SK-MEL-5 (cell line): ENCODE measurements at regions not wholly inside any gene's neighbourhood (a gene's known extent, or its start where the extent isn't known, plus 50 kb on each side); places are given as distances from the start of the nearest gene placed in this dataset.
"Not testable (repeated sequence)": the region's sequence is repeated elsewhere in the genome, so short reads cannot be mapped to it uniquely, and the experiment has no call there.

Experiments used
- DNase-seq: peaks from one replicate; pipeline ENCODE4 v3.0.0-alpha.2; 2016; ENCODE audit warnings: low read depth, low spot score
- in situ Hi-C: cut with HindIII; loops from 2 replicates; pipeline ENCODE4 v1.10.0; 2016; ENCODE audit warnings: low sequenced_read_pairs, high pct_unique_total_duplicates, low pct_unique_long_range_greater_than_20kb

DNA sequence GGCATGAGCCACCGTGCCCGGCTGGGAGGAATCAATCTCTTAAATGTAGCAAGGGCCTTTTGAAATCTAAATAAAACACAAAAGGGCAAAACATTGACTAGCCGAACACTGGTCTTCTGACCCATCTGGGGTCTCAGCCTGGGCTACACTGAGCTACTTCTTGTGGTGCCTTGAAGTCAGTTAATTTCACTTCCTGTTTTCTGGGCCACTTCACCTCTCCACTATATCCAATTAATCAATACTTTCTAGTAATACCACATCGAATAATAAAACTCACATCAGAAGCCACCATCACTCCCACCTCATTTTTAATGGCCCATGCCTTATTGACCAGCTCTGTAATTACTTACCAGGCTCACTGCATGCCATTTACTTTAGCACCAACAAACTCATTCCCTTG, 138.0 kb upstream of the SAMSN1 start:
- no peak for DNase-seq
- in situ Hi-C loops: no loop called here

DNA sequence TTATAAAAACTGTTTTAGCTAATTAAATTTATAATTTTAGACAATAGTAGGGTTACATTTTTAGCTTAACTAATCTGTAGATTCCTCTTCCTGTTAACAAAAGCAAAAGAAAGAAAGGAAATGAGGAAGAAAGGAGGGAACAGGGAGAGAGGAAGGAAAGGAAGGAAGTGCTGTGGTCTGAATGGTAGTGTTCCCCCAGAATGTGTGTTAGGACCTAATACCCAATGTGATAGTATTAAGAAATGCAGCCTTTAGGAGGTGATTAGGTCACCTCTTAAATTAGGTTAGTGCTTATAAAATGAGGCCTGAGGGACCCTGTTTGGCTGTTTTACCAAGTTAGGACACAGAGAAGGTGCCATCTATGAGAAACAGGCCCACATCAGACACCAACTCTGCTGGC, 136.9 kb upstream of the SAMSN1 start:
- in situ Hi-C loops: no loop called here

DNA sequence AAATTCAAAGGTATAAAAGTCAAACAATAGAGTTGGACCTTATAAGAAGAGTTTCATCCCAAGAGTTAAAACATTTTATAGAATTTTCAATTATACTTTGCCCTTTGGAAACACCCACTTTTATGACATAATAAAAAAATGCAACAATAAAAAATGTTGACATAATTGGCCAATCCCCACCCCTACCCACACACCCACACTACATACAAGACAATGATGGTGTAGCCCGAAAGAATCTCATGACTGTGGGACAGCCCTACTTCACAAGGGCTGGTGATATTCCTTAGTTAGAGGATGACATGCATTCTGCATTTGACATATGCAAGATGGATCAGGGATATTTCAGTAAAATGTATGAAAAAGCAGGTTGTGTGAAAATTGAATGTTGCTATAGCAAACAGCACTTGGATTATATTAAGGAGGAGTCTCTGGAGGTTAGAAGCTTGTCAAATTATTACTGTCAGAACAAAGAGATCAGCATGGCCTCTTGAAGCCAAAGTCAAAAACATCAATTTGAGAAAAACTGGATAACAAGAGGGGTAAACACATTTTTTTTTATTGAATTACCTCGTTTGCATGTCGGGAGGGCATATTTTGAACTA, 133.0 kb upstream of the SAMSN1 start:
- in situ Hi-C loops: no loop called here

More for the DNA sequence above, 136.9 kb upstream of the SAMSN1 start:
- DNase-seq: no peak

DNA sequence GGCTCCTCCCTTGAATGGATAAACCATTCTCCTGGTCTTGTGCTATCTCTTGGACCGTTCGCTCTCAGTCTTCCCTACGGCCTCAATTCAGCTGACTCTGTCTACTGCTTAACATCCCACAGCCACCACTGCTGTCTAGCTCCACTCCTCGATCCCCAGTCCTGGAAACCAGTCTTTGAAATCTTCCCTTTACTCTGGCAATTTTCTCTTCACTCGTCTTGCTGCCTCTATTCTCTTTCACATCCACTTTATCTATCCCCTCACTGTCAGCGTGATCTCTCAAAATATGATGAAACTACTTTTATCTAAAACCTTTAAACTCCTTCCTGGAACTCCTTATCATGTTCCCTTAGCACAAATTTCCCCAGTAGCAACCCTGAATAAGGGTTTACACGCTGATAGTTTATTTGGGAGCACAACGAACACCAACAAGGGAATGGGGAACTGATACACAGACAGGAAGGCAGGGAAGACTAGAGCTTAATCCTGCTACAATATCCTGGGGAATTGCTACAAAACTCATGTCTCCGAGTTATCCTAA, 131.6 kb upstream of the SAMSN1 start:
- in situ Hi-C loops: no loop called here

More for the DNA sequence above, 133.0 kb upstream of the SAMSN1 start:
- DNase-seq: no peak

DNA sequence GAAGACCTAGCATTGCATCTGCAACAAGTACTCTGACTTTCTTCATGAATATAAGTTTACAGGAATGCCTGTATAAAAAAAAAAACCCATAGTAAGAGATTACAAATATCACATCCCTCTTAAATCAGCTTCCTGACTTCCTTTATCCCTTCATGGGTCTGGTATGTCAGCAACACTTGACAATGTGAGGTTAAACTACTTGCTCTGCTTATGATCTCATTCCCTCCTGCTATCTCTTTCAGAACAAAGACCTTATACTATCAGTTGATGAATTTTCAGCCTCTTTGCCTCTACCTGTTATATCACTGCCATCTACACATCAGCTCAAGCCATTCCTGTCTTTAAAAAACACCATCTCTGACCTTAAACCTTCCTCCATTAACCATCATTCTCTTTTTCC, 130.9 kb upstream of the SAMSN1 start:
- in situ Hi-C loops: no loop called here
- DNase-seq: no peak

More for the DNA sequence above, 131.6 kb upstream of the SAMSN1 start:
- DNase-seq: no peak

DNA sequence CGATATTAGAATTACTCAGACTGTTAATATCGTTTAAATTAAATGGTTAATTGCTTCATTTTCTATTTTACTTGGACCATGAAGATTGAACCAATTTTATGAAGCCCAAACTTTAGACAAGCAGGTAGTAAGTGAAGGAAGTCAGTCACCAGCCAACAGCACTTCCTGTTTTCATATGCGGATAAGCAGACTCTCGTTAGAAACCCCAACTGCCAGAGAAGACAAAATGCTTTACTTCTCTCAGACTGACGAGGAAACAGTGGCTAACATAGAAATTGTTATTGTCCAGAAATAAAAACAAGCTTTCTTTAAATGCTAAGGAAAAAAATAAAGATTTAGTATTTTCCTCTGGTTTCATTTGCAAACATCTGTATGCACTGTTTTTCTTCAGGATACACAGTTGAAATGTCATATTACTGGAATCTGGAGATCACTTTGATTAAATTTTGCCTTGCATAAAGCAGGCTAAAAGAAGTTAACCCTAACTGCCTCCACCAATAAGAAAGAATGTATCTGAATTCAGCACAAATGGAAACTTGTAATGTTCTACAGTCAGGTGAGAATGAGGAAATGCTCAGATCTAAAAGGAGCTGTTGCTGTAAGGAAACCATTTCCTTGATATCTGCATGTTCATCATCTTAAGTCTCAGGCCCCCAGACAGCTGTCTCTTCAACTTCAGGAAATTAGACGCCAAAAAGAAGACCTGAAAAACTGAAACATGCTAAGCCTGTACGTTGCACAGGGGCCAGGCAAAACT, 129.8 kb upstream of the SAMSN1 start:
- DNase-seq: no peak

DNA sequence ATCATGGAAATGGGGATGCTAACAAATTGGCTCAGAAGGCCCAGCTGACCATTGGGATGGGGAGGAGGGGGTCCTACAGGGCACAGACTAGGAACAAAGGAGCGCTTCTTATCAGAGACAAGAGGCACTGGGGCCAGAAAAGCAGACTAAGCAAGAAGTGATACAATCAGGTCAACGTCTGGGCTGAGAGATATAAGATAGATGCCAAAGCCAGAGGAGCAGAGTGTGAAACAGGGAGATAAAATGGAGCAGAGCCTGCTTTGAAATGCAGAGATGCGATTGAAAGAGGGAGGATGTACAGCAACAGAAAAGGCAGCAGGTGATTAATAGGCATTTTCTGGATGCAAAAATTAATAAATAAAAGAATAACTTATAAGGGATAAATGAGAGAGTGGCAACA, 127.5 kb upstream of the SAMSN1 start:
- DNase-seq: no peak
- in situ Hi-C loops: no loop called here

More for the DNA sequence above, 129.8 kb upstream of the SAMSN1 start:
- in situ Hi-C loops: no loop called here

DNA sequence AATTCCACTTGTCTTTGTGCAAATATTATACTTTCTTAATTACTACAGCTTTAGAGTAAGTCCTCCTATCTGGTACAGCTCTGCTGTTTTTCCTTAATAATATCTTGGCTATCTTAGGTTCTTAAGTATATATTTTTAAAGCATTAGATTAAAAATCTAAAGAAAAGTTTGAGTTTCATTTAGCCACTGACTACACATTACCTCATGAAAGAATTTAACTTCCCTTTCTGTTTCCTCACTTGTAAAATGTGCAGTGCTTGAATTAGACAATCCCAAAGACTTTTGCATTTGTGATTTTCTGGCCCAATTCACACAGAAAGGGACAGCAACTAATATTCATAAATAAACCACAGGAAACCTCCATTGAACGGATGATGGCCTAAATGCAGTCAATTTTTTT, 126.4 kb upstream of the SAMSN1 start:
- no peak for DNase-seq
- in situ Hi-C loops: no loop called here

DNA sequence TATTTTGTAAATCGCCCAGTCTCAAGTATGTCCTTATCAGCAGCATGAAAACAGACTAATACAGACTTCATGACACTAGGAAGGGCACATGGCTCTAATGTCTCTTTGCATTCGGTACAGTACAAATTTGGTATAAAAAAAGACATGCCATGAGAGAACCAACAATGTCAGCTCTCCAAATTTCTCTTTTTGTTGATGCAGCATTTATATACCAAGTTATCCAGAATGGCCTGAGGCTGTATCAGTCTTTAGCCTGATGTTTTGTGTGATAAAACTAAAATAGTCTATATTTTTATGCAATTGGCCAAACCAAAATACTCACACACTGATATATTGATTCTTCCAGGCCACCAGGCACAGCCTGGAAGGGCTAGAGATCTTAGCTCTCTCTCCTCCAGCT, 124.3 kb upstream of the SAMSN1 start:
- in situ Hi-C loops: no loop called here
- DNase-seq: no peak

DNA sequence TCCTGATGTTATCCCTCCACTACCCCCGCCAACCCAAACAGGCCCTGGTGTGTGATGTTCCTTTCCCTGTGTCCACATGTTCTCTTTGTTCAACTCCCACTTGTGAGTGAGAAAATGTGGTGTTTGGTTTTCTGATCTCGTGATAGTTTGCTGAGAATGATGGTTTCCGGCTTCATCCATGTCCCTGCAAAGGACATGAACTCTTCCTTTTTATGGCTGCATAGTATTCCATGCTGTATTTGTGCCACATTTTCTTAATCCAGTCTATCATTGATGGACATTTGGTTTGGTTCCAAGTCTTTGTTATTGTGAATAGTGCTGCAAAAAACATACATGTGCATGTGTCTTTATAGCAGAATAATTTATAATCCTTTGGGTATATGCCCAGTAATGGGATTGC, 123.0 kb upstream of the SAMSN1 start:
- in situ Hi-C loops, DNase-seq: not testable (repeated sequence)

DNA sequence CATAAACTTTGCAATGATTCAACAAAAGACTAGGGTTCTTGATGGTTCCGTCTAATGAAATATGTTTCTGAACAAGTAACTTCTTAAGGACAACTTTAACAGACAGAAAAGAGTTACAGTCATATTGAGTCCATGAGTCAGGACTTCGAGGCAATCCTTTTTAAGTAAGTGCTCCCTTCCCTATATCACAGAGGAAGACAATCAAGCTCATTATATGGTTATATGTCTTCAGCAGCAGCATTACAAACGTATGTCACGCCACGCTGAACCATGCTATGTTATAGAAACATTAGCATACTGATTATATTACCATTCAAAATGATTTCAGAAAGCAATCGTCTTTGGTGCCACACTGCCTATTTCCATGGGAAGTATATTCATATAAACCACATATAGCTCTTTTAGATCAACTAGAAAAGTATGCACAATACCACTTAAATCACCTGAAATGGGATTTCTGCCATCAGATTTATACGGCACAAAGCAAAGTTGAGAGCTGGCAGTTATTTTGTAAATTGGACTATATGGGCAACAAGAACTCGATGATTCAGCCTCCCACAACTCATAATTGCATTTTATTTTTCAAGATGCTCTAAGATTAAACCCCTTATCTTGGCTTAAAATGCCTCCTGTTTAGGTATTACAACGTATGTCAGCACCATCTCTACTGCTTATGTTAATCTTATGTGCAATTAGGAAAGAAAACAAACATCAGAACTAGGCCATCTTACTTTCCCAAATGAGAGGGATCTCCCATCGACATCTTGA, 111.3 kb upstream of the SAMSN1 start:
- DNase-seq: no peak
- in situ Hi-C loops: no loop called here

DNA sequence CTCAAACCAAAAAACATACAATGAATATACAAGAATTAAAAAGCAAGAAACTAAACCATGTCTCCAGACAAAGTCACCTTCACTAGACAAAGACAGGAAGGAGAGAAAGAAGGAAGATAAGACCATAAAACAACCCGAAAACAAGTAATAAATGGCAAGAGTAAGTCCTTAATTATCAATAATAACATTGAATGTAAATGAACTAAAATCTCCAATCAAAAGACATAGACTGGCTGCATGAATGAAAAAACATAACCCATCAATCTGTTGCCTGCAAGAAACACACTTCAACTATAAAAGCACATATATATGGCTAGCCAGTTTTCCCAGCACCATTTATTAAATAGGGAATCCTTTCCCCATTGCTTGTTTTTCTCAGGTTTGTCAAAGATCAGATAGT, 100.8 kb upstream of the SAMSN1 start:
- no peak for DNase-seq
- in situ Hi-C loops: no loop called here

DNA sequence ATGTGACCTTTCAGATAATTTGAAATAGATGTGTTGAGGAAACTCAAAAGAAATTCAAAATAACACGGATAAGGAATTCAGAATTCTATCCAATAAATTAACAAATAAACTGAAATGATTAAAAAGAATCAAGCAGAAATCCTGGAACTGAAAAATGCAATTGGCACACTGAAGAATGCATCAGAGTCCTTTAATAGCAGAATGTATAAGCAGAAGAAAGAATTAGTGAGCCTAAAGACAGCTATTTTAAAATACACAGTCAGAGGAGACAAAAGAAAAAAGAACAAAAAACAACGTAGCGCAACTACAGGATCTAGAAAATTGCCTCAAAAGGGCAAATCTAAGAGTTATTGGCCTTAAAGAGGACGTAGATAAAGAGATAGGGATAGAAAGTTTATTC, 99.6 kb upstream of the SAMSN1 start:
- no peak for DNase-seq
- in situ Hi-C loops: no loop called here

DNA sequence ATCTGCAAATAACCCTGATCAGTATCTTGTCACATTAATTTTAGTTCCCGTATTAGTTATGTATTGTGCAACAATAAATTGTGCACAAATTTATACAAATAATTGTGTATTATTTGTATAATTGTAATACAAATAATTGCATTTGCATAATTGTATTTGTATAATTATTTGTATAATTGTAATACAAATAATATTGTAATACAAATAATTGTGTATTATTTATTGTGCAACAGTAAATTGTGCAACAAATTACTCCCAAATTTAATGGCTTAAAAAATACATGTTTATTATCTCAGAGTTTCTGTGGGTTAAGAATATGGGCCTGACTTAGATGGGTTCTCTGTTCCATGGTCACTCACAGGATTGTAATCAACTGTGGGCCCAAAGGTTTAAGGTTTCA, 86.2 kb upstream of the SAMSN1 start:
- no peak for DNase-seq
- in situ Hi-C loops: no loop called here

DNA sequence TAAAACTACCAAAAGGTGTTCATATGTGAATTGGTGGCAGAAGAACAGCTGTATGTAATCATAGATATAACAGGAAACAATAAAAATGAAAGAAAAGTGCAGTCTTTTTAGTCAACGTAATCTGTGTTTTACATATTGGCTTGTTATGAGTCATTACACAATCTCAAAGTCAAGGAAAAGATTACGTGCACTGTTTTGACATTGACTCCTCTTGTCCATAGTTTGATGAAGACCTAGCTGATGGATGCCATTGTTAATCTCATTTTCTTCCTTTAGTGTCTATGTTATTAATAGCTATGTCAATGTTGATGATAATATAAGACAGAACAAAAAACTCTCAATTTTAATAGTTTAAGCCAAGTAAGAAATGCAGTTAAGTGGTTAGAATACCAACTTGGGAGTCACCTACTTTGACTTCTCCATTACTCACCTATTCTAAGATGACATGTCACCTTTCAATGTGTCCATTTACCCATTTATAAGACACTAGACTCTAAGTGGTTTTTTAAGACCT, 84.5 kb upstream of the SAMSN1 start:
- DNase-seq: no peak
- in situ Hi-C loops: no loop called here

DNA sequence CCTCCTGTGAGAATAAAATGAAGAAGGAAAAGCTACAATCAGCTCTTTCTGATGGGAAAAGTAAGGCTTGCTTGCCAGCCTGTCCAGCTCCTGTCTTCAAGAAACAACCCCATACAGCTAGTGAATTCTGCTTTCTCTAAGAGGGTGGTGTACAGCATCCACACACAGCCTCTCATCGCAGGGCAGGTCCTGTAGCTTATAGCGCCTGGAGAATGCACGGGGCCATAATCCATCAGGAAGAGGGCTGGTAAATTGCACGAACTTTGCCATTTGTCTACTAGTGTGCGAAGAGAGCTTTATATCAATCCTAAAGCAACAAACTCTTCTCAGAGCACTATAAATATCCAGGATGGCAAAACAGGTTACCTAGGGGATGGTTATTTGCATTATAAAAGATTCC, 83.3 kb upstream of the SAMSN1 start:
- in situ Hi-C loops: no loop called here
- no peak for DNase-seq

DNA sequence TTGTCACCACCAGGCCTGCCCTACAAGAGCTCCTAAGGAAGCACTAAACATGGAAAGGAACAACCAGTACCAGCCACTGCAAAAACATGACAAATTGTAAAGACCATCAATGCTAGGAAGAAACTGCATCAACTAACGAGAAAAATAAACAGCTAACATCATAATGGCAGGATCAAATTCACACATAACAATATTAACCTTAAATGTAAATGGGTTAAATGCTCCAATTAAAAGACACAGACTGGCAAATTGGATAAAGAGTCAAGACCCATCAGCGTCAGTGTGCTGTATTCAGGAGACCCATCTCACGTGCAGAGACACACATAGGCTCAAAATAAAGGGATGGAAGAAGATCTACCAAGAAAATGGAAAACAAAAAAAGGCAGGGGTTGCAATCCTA, 77.0 kb upstream of the SAMSN1 start:
- in situ Hi-C loops, DNase-seq: not testable (repeated sequence)

DNA sequence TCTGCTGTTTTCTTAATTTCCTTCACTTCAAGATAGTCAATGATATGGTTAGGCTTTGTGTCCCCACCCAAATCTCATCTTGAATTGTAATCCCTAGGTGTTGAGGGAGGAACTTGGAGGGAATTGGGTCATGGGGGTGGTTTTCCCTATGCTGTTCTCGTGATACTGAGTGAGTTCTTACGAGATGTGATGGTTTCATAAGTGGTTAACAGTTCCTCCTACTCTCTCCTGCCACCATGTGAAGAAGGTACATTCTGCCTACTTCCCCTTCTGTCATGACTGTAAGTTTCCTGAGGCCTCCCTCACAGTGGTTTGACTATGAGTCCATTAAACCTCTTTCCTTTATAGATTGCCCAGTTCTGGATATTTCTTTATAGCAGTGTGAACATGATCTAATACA, 74.0 kb upstream of the SAMSN1 start:
- in situ Hi-C loops: no loop called here
- no peak for DNase-seq
